Liver (tissue), 7 donors: ENCODE measurements at regions not wholly inside any gene's neighbourhood (a gene's known extent, or its start where the extent isn't known, plus 50 kb on each side); places are given as distances from the start of the nearest gene placed in this dataset.

ENCODE experiments used
- DNase-seq: peaks from one replicate; pipeline ENCODE4 v3.0.0-alpha.2; 2017; ENCODE audit warnings: low spot score
- H3K27ac ChIP-seq, 2 donors: one replicate each; pipeline ENCODE4 v1.7.0; 2013; ENCODE audit warnings: inconsistent platforms in 2 of 2, low read length in 2 of 2, control low read depth in 1 of 2, low read depth in 1 of 2, mild to moderate bottlenecking in 1 of 2
- H3K27me3 ChIP-seq, 4 donors: one replicate each; pipeline versions ENCODE4 v1.6.1 to v1.7.0; 2013; ENCODE audit warnings: low read length in 3 of 4, inconsistent platforms in 1 of 4, mild to moderate bottlenecking in 1 of 4, moderate library complexity in 1 of 4; ENCODE audit not compliant: control insufficient read depth in 4 of 4, insufficient read depth in 4 of 4
- H3K36me3 ChIP-seq, 4 donors: one replicate each; pipeline versions ENCODE4 v1.6.1 to v1.7.0; 2013; ENCODE audit warnings: low read length in 3 of 4, mild to moderate bottlenecking in 3 of 4, low read depth in 1 of 4, moderate library complexity in 1 of 4; ENCODE audit not compliant: control insufficient read depth in 4 of 4, insufficient read depth in 3 of 4
- H3K4me1 ChIP-seq, 4 donors: one replicate each; pipeline versions ENCODE4 v1.6.1 to v1.7.0; 2013; ENCODE audit warnings: low read length in 3 of 4, mild to moderate bottlenecking in 3 of 4, moderate library complexity in 1 of 4; ENCODE audit not compliant: control insufficient read depth in 4 of 4, insufficient read depth in 4 of 4
- H3K4me3 ChIP-seq, 3 donors: one replicate each; pipeline versions ENCODE4 v1.6.1 to v1.7.0; 2013; ENCODE audit warnings: low read length in 3 of 3, control low read depth in 1 of 3, low read depth in 1 of 3, mild to moderate bottlenecking in 1 of 3
- H3K9ac ChIP-seq, 2 donors: one replicate each; pipeline ENCODE4 v1.7.0; 2013; ENCODE audit warnings: low read length in 2 of 2, mild to moderate bottlenecking in 2 of 2, moderate library complexity in 2 of 2, control low read depth in 1 of 2, low read depth in 1 of 2
- H3K9me3 ChIP-seq, 4 donors: one replicate each; pipeline versions ENCODE4 v1.6.1 to v1.7.0; 2013; ENCODE audit warnings: low read length in 3 of 4; ENCODE audit not compliant: control insufficient read depth in 4 of 4
- EGR1 ChIP-seq, 2 donors: IDR thresholded peaks; 2 replicates each; pipeline ENCODE4 v1.6.1; 2016 to 2018; ENCODE audit warnings: antibody characterized with exemption in 2 of 2, low read depth in 2 of 2
- FOXA1 ChIP-seq: IDR thresholded peaks from 2 replicates; pipeline ENCODE4 v1.6.1; 2016; ENCODE audit warnings: antibody characterized with exemption
- FOXA2 ChIP-seq: IDR thresholded peaks from 2 replicates; pipeline ENCODE4 v1.6.1; 2016; ENCODE audit warnings: antibody characterized with exemption
- HNF4A ChIP-seq, 2 donors: conservative IDR thresholded peaks; 2 replicates each; pipeline ENCODE4 v1.6.1; 2016; ENCODE audit warnings: antibody characterized with exemption in 2 of 2, mild to moderate bottlenecking in 2 of 2
- HNF4G ChIP-seq: IDR thresholded peaks from 2 replicates; pipeline ENCODE4 v1.6.1; 2016; ENCODE audit warnings: antibody characterized with exemption
- NR2F2 ChIP-seq: IDR thresholded peaks from 2 replicates; pipeline ENCODE4 v1.6.1; 2016; ENCODE audit warnings: antibody characterized with exemption
- RAD21 ChIP-seq, 2 donors: IDR thresholded peaks; 2 replicates each; pipeline ENCODE4 v1.6.1; 2016; ENCODE audit warnings: antibody characterized with exemption in 2 of 2, mild to moderate bottlenecking in 2 of 2
- RXRA ChIP-seq, 2 donors: IDR thresholded peaks; 2 replicates each; pipeline ENCODE4 v1.6.1; 2017 to 2018; ENCODE audit warnings: antibody characterized with exemption in 2 of 2, mild to moderate bottlenecking in 1 of 2
- SP1 ChIP-seq: IDR thresholded peaks from 2 replicates; pipeline ENCODE4 v1.6.1; 2018; ENCODE audit warnings: antibody characterized with exemption, mild to moderate bottlenecking
- TAF1 ChIP-seq: conservative IDR thresholded peaks from 2 replicates; pipeline ENCODE4 v1.6.1; 2016; ENCODE audit warnings: antibody characterized with exemption, mild to moderate bottlenecking
- WGBS: extraction: QIAGEN DNeasy Blood & Tissue Kit; methylation state at CpG from one replicate; pipeline ENCODE4 v1.1.7; 2013; 5-methylcytosine and 5-hydroxymethylcytosine counted together
- TF ChIP-seq, protein P1 (sequence below): IDR thresholded peaks from 2 replicates; pipeline ENCODE4 v1.6.1; 2016; ENCODE audit warnings: antibody characterized with exemption
- TF ChIP-seq, protein P2 (sequence below): IDR thresholded peaks from 2 replicates; pipeline ENCODE4 v1.6.1; 2016; ENCODE audit warnings: antibody characterized with exemption, mild to moderate bottlenecking
- TF ChIP-seq, protein P3 (sequence below): IDR thresholded peaks from 2 replicates; pipeline ENCODE4 v1.6.1; 2016; ENCODE audit warnings: antibody characterized with exemption
- donor health status: healthy.
- donor health status: healthy.
- donor health status: healthy.
- donor health status: healthy.

DNA sequence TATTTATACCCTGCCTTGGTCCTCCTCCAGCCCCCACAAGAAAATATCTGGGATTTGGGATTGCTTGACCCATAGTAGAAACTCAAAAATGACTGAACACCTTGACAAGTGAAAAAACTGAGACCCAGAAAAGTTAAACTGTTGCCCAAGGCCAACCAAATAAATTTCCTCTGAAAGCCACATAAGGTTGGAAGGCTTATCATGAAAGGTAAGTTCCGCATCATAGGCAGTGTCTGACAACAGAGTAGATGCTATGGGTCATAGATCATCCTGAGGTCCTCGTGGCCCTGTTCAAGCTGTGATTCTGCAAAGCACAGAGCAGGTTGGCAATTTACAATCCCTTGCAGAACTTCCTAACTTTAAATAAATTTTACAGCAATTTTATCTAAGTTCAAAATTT lies 140.8 kb upstream of the TSC22D2 start:
- TF ChIP-seq RAD21 (IDR thresholded peaks at IDR 0.05) (peak in 1 of 2 donors; percentile 53), TAF1 (peak; percentile 53), NR2F2 (no peak), HNF4A (conservative IDR thresholded peaks at IDR 0.05) (peak; percentile 55 to 67), SP1 (peak; percentile 68), RXRA (IDR thresholded peaks at IDR 0.05) (peak; percentile 65 to 76)
- TF ChIP-seq, protein P1, sequence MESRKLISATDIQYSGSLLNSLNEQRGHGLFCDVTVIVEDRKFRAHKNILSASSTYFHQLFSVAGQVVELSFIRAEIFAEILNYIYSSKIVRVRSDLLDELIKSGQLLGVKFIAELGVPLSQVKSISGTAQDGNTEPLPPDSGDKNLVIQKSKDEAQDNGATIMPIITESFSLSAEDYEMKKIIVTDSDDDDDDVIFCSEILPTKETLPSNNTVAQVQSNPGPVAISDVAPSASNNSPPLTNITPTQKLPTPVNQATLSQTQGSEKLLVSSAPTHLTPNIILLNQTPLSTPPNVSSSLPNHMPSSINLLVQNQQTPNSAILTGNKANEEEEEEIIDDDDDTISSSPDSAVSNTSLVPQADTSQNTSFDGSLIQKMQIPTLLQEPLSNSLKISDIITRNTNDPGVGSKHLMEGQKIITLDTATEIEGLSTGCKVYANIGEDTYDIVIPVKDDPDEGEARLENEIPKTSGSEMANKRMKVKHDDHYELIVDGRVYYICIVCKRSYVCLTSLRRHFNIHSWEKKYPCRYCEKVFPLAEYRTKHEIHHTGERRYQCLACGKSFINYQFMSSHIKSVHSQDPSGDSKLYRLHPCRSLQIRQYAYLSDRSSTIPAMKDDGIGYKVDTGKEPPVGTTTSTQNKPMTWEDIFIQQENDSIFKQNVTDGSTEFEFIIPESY, result no peak
- TF ChIP-seq, protein P2, sequence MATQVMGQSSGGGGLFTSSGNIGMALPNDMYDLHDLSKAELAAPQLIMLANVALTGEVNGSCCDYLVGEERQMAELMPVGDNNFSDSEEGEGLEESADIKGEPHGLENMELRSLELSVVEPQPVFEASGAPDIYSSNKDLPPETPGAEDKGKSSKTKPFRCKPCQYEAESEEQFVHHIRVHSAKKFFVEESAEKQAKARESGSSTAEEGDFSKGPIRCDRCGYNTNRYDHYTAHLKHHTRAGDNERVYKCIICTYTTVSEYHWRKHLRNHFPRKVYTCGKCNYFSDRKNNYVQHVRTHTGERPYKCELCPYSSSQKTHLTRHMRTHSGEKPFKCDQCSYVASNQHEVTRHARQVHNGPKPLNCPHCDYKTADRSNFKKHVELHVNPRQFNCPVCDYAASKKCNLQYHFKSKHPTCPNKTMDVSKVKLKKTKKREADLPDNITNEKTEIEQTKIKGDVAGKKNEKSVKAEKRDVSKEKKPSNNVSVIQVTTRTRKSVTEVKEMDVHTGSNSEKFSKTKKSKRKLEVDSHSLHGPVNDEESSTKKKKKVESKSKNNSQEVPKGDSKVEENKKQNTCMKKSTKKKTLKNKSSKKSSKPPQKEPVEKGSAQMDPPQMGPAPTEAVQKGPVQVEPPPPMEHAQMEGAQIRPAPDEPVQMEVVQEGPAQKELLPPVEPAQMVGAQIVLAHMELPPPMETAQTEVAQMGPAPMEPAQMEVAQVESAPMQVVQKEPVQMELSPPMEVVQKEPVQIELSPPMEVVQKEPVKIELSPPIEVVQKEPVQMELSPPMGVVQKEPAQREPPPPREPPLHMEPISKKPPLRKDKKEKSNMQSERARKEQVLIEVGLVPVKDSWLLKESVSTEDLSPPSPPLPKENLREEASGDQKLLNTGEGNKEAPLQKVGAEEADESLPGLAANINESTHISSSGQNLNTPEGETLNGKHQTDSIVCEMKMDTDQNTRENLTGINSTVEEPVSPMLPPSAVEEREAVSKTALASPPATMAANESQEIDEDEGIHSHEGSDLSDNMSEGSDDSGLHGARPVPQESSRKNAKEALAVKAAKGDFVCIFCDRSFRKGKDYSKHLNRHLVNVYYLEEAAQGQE, result no peak
- Histone ChIP-seq H3K9ac (no peak overlapping the region), H3K27me3 (no peaks in the 10 kb centered on the region), H3K27ac (peak overlapping the region; percentile 39 to 59), H3K4me1 (peaks cover 2 to 21% (median 5%) of the 10 kb centered on the region in 4 donors), H3K36me3 (no peaks in the 10 kb centered on the region), H3K4me3 (no peak overlapping the region), H3K9me3 (no peaks in the 10 kb centered on the region)
- no peak for DNase-seq
- 52% methylated on average over 2 of the region's 2 CpGs for WGBS

DNA sequence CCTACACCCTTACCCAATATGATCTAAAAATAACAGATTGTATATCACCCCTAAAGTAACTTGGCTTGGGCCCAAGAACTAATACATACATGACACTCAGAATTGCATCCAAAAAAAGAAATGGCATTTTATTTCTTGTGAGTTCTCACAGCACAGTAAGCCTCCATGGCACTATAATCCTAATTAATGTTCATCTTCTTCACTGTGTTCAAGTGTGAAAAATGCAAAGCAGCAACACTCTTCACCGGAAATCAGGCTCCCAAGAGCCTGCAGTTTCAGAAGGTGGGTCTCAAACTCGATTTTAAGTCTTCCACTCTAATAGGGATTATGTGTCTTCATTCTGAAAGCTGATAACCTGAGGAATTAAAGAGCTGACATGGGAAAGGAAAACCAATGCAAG lies 142.8 kb upstream of the TSC22D2 start:
- 86% methylated on average over 2 of the region's 2 CpGs for WGBS
- Histone ChIP-seq H3K27ac (no peak overlapping the region), H3K4me3 (no peak overlapping the region), H3K27me3 (no peaks in the 10 kb centered on the region), H3K9ac (no peak overlapping the region), H3K9me3 (no peaks in the 10 kb centered on the region), H3K4me1 (peaks cover 2 to 22% (median 5%) of the 10 kb centered on the region in 4 donors), H3K36me3 (no peaks in the 10 kb centered on the region)
- no peak for DNase-seq
- no peak for TF ChIP-seq TAF1
- TF ChIP-seq FOXA1, result no peak
- no peak for TF ChIP-seq EGR1 (IDR thresholded peaks at IDR 0.05; ENCODE audit: low read depth in 2 of 2)
- TF ChIP-seq SP1, result no peak
- TF ChIP-seq HNF4G, result no peak
- no peak for TF ChIP-seq FOXA2
- no peak for TF ChIP-seq HNF4A (conservative IDR thresholded peaks at IDR 0.05)
- TF ChIP-seq, protein P3, sequence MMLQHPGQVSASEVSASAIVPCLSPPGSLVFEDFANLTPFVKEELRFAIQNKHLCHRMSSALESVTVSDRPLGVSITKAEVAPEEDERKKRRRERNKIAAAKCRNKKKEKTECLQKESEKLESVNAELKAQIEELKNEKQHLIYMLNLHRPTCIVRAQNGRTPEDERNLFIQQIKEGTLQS, result no peak
